Left ventricle myocardium inferior (tissue), 1 donor: ENCODE measurements at regions not wholly inside any gene's neighbourhood (a gene's known extent, or its start where the extent isn't known, plus 50 kb on each side); places are given as distances from the start of the nearest gene placed in this dataset.

Experiments used
- DNase-seq: peaks from one replicate; pipeline ENCODE4 v3.0.0-alpha.2; 2020
- H3K27ac ChIP-seq: fragments of 200-600 bp; replicated peaks from 2 replicates; pipeline ENCODE4 v1.8.0; 2021
- H3K27me3 ChIP-seq: fragments of 200-600 bp; 2 replicates; pipeline ENCODE4 v1.8.0; 2021; ENCODE audit warnings: low read depth
- H3K36me3 ChIP-seq: fragments of 200-600 bp; 2 replicates; pipeline ENCODE4 v1.8.0; 2021
- H3K4me1 ChIP-seq: fragments of 200-600 bp; 2 replicates; pipeline ENCODE4 v1.8.0; 2021
- H3K4me3 ChIP-seq: fragments of 200-600 bp; 2 replicates; pipeline ENCODE4 v1.8.0; 2021; ENCODE audit warnings: mild to moderate bottlenecking, moderate library complexity
- H3K9me3 ChIP-seq: fragments of 200-600 bp; replicated peaks from 2 replicates; pipeline ENCODE4 v1.8.0; 2021
- CTCF ChIP-seq: fragments of 200-600 bp; IDR thresholded peaks from 2 replicates; pipeline ENCODE4 v1.8.0; 2021; ENCODE audit warnings: antibody characterized with exemption, mild to moderate bottlenecking, borderline replicate concordance
- intact Hi-C: fragments of 100-400 bp; cut with micrococcal nuclease; formaldehyde crosslinking; loops from one replicate; pipeline ENCODE4 v1.11.0; 2022
- donor health status: DM: no; HTN: yes; CAD: no; lungs with severe emphysema.

DNA sequence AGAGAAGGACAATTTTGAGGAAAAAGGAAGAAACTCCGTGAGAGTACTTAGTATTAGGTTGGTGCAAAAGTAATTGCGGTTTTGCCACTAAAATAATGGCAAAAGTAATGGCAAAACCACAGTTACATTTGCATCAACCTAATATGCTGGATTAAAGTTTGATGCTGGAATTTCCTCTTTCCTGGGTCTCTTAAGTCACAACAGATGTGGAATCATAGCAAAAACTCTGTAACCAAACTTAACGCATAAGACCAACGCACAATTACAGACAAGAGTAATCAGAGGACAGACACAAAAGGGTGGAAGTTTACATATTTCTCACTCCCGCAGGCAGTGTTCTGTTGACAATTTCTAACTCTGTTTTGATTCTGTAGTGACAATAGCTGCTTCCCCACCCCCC lies 182.4 kb downstream of the BACH1 start:
- H3K27ac ChIP-seq: no peak overlapping the region
- no peaks in the 10 kb centered on the region for H3K36me3 ChIP-seq
- no peaks in the 10 kb centered on the region for H3K9me3 ChIP-seq
- no peak for DNase-seq
- no peaks in the 10 kb centered on the region for H3K27me3 ChIP-seq
- no peak overlapping the region for H3K4me3 ChIP-seq
- intact Hi-C loops: no loop called here
- no peak for TF ChIP-seq CTCF
- H3K4me1 ChIP-seq: peaks cover 7% of the 10 kb centered on the region

DNA sequence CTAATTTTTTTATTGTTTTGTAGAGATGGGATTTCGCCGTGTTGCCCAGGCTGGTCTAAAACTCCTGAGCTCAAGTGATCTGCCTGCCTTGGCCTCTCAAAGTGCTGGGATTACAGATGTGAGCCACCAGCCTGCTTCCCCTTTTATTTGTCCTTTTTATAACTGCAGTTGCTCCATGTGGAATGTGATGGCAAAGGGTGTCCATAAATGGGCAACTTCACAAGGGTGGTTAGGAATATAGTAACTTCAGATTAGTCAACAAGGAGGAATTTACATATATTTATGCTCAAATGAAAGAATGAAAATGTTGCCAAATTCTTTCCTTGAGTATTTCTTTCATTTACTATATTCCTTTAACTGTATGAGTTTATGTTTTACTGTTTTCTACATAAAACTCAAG lies 182.9 kb downstream of the BACH1 start:
- no peak overlapping the region for H3K4me3 ChIP-seq
- no peak overlapping the region for H3K27ac ChIP-seq
- peaks cover 2% of the 10 kb centered on the region for H3K4me1 ChIP-seq
- no peaks in the 10 kb centered on the region for H3K36me3 ChIP-seq
- no peak for TF ChIP-seq CTCF
- H3K9me3 ChIP-seq: no peaks in the 10 kb centered on the region
- intact Hi-C loops: no loop called here
- DNase-seq: no peak
- H3K27me3 ChIP-seq: no peaks in the 10 kb centered on the region

DNA sequence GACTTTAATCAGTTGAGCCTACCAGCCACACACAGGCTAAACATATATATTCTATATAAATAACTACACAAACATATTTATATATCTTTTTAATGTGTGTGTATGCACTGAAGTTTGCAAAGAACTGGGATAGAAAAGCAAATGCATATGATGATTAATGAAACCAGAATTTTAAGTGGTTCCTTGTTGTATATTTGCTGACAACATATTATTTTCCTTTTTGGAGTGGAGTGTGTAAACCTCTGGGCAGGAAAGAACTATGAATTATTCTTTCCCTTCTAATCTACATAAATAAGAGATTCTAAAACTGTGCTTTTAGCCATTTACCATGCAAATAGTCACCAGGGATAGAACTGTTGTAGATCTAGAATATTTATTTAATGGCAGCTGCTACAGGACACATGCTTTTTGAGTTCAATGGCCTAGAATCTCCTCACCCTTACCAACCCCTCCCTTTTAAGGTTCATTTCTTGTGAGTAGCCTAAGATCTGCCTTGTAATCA lies 187.6 kb downstream of the BACH1 start:
- no peaks in the 10 kb centered on the region for H3K9me3 ChIP-seq
- intact Hi-C loops: no loop called here
- no peak for DNase-seq

More for the DNA sequence above, 187.6 kb downstream of the BACH1 start:
- H3K36me3 ChIP-seq: no peaks in the 10 kb centered on the region
- no peak overlapping the region for H3K4me3 ChIP-seq
- no peak overlapping the region for H3K27ac ChIP-seq
- no peak for TF ChIP-seq CTCF
- peaks cover 3% of the 10 kb centered on the region for H3K4me1 ChIP-seq
- no peaks in the 10 kb centered on the region for H3K27me3 ChIP-seq
